ENCODE measurements at regions not wholly inside any gene's neighbourhood (a gene's known extent, or its start where the extent isn't known, plus 50 kb on each side); places are given as distances from the start of the nearest gene placed in this dataset.

GRCh38 chr9:135330685-135331590 is 148.6 kb upstream of the PPP1R26 start:
- H3K9me3 ChIP-seq (ENCODE audit: control insufficient read depth, low read length, poor library complexity, severe bottlenecking) = no peaks in the 10 kb centered on the region
- H3K36me3 Mint-ChIP-seq (ENCODE audit: low read depth) = no peaks in the 10 kb centered on the region
- no peak for ATAC-seq
- peaks cover 23% of the 10 kb centered on the region for H3K27me3 Mint-ChIP-seq
- DNase-seq = no peak
- no peak overlapping the region for H3K4me3 Mint-ChIP-seq
- H3K27ac Mint-ChIP-seq = no peak overlapping the region
- H3K4me1 Mint-ChIP-seq = no peaks in the 10 kb centered on the region

GRCh38 chr9:135332516-135332915 is 147.1 kb upstream of the PPP1R26 start:
- H3K9me3 ChIP-seq (ENCODE audit: control insufficient read depth, low read length, poor library complexity, severe bottlenecking) = no peaks in the 10 kb centered on the region
- Mint-ChIP-seq H3K27me3 (peaks cover 16% of the 10 kb centered on the region), H3K36me3 (ENCODE audit: low read depth) (no peaks in the 10 kb centered on the region), H3K27ac (no peak overlapping the region), H3K4me1 (no peaks in the 10 kb centered on the region), H3K4me3 (no peak overlapping the region)
- no peak for ATAC-seq
- no peak for DNase-seq

GRCh38 chr9:135332979-135333748 is 146.4 kb upstream of the PPP1R26 start:
- Mint-ChIP-seq H3K4me1 (no peaks in the 10 kb centered on the region), H3K4me3 (no peak overlapping the region), H3K36me3 (ENCODE audit: low read depth) (no peaks in the 10 kb centered on the region), H3K27me3 (peaks cover 11% of the 10 kb centered on the region), H3K27ac (no peak overlapping the region)
- no peak for DNase-seq
- ATAC-seq = no peak
- no peaks in the 10 kb centered on the region for H3K9me3 ChIP-seq (ENCODE audit: control insufficient read depth, low read length, poor library complexity, severe bottlenecking)

- DNase-seq (no peak), ATAC-seq (no peak)
- Mint-ChIP-seq H3K27ac (no peak overlapping the region), H3K27me3 (peaks cover 14% of the 10 kb centered on the region), H3K4me1 (no peaks in the 10 kb centered on the region), H3K4me3 (no peak overlapping the region), H3K36me3 (ENCODE audit: low read depth) (no peaks in the 10 kb centered on the region)
- H3K9me3 ChIP-seq (ENCODE audit: control insufficient read depth, low read length, poor library complexity, severe bottlenecking) = no peaks in the 10 kb centered on the region
Observed at GRCh38 chr9:135334953-135335460, 144.6 kb upstream of the PPP1R26 start.

GRCh38 chr9:135335691-135336181 is 143.8 kb upstream of the PPP1R26 start:
- no peak for ATAC-seq
- Mint-ChIP-seq H3K4me1 (no peaks in the 10 kb centered on the region), H3K4me3 (no peak overlapping the region), H3K27me3 (peaks cover 21% of the 10 kb centered on the region), H3K36me3 (ENCODE audit: low read depth) (no peaks in the 10 kb centered on the region), H3K27ac (no peak overlapping the region)
- no peak for DNase-seq
- no peaks in the 10 kb centered on the region for H3K9me3 ChIP-seq (ENCODE audit: control insufficient read depth, low read length, poor library complexity, severe bottlenecking)

- Mint-ChIP-seq H3K27ac (no peak overlapping the region), H3K27me3 (peaks cover 20% of the 10 kb centered on the region), H3K4me1 (no peaks in the 10 kb centered on the region), H3K36me3 (ENCODE audit: low read depth) (no peaks in the 10 kb centered on the region), H3K4me3 (no peak overlapping the region)
- ATAC-seq (no peak), DNase-seq (no peak)
- H3K9me3 ChIP-seq (ENCODE audit: control insufficient read depth, low read length, poor library complexity, severe bottlenecking) = no peaks in the 10 kb centered on the region
Observed at GRCh38 chr9:135336722-135337527, 142.7 kb upstream of the PPP1R26 start.

- H3K9me3 ChIP-seq (ENCODE audit: control insufficient read depth, low read length, poor library complexity, severe bottlenecking) = no peaks in the 10 kb centered on the region
- ATAC-seq (no peak), DNase-seq (no peak)
- Mint-ChIP-seq H3K27ac (no peak overlapping the region), H3K36me3 (ENCODE audit: low read depth) (no peaks in the 10 kb centered on the region), H3K4me1 (no peaks in the 10 kb centered on the region), H3K27me3 (peaks cover 26% of the 10 kb centered on the region), H3K4me3 (no peak overlapping the region)
Observed at GRCh38 chr9:135338546-135338945, 141.0 kb upstream of the PPP1R26 start.

GRCh38 chr9:135339378-135339973 is 140.1 kb upstream of the PPP1R26 start:
- Mint-ChIP-seq H3K27me3 (peaks cover 35% of the 10 kb centered on the region), H3K4me1 (no peaks in the 10 kb centered on the region), H3K36me3 (ENCODE audit: low read depth) (no peaks in the 10 kb centered on the region), H3K4me3 (no peak overlapping the region), H3K27ac (no peak overlapping the region)
- DNase-seq = no peak
- H3K9me3 ChIP-seq (ENCODE audit: control insufficient read depth, low read length, poor library complexity, severe bottlenecking) = no peaks in the 10 kb centered on the region
- ATAC-seq = no peak

- ATAC-seq = no peak
- no peaks in the 10 kb centered on the region for H3K4me1 Mint-ChIP-seq
- no peak for DNase-seq
- H3K27me3 Mint-ChIP-seq = peaks cover 42% of the 10 kb centered on the region
- no peak overlapping the region for H3K4me3 Mint-ChIP-seq
- H3K36me3 Mint-ChIP-seq (ENCODE audit: low read depth) = no peaks in the 10 kb centered on the region
- no peak overlapping the region for H3K27ac Mint-ChIP-seq
- no peaks in the 10 kb centered on the region for H3K9me3 ChIP-seq (ENCODE audit: control insufficient read depth, low read length, poor library complexity, severe bottlenecking)
Observed at GRCh38 chr9:135340143-135340655, 139.4 kb upstream of the PPP1R26 start.

GRCh38 chr9:135340726-135341475 is 138.7 kb upstream of the PPP1R26 start:
- Mint-ChIP-seq H3K4me1 (no peaks in the 10 kb centered on the region), H3K27me3 (peaks cover 42% of the 10 kb centered on the region), H3K4me3 (no peak overlapping the region), H3K36me3 (ENCODE audit: low read depth) (no peaks in the 10 kb centered on the region), H3K27ac (no peak overlapping the region)
- ATAC-seq = no peak
- DNase-seq = no peak
- H3K9me3 ChIP-seq (ENCODE audit: control insufficient read depth, low read length, poor library complexity, severe bottlenecking) = no peaks in the 10 kb centered on the region

GRCh38 chr9:135341612-135342169 is 137.9 kb upstream of the PPP1R26 start:
- DNase-seq (no peak), ATAC-seq (no peak)
- Mint-ChIP-seq H3K36me3 (ENCODE audit: low read depth) (no peaks in the 10 kb centered on the region), H3K4me1 (no peaks in the 10 kb centered on the region), H3K27ac (no peak overlapping the region), H3K27me3 (peaks cover 47% of the 10 kb centered on the region), H3K4me3 (no peak overlapping the region)
- H3K9me3 ChIP-seq (ENCODE audit: control insufficient read depth, low read length, poor library complexity, severe bottlenecking) = no peaks in the 10 kb centered on the region

Measured in T-helper 17 cell (primary cell).